ENCODE measurements at regions not wholly inside any gene's neighbourhood (a gene's known extent, or its start where the extent isn't known, plus 50 kb on each side); places are given as distances from the start of the nearest gene placed in this dataset.
"Not testable (repeated sequence)": the region's sequence is repeated elsewhere in the genome, so short reads cannot be mapped to it uniquely, and the experiment has no call there.

- DNase-seq (ENCODE audit: low read depth) = no peak
Observed at GRCh38 chr10:10727812-10728211, 289.9 kb upstream of the CELF2 start.

- DNase-seq (ENCODE audit: low read depth) = no peak
Observed at GRCh38 chr10:10730471-10731043, 287.1 kb upstream of the CELF2 start.

GRCh38 chr10:10731366-10731765 lies 286.3 kb upstream of the CELF2 start:
- no peak for DNase-seq (ENCODE audit: low read depth)

GRCh38 chr10:10734356-10735064 lies 283.2 kb upstream of the CELF2 start:
- DNase-seq (ENCODE audit: low read depth) = no peak

- no peak for DNase-seq (ENCODE audit: low read depth)
Observed at GRCh38 chr10:10745291-10745690, 272.4 kb upstream of the CELF2 start.

GRCh38 chr10:10755490-10755889 lies 262.2 kb upstream of the CELF2 start:
- DNase-seq (ENCODE audit: low read depth) = no peak

- no peak for DNase-seq (ENCODE audit: low read depth)
Observed at GRCh38 chr10:10758306-10758705, 259.4 kb upstream of the CELF2 start.

- not testable (repeated sequence) for DNase-seq (ENCODE audit: low read depth)
Observed at GRCh38 chr10:10759806-10760205, 257.9 kb upstream of the CELF2 start.

GRCh38 chr10:10765017-10765416 lies 252.7 kb upstream of the CELF2 start:
- no peak for DNase-seq (ENCODE audit: low read depth)

- no peak for DNase-seq (ENCODE audit: low read depth)
Observed at GRCh38 chr10:10772411-10772810, 245.3 kb upstream of the CELF2 start.

- no peak for DNase-seq (ENCODE audit: low read depth)
Observed at GRCh38 chr10:10772874-10773508, 244.7 kb upstream of the CELF2 start.

GRCh38 chr10:10774416-10774815 lies 243.3 kb upstream of the CELF2 start:
- no peak for DNase-seq (ENCODE audit: low read depth)

- no peak for DNase-seq (ENCODE audit: low read depth)
Observed at GRCh38 chr10:10776363-10776762, 241.3 kb upstream of the CELF2 start.

GRCh38 chr10:10777279-10777678 lies 240.4 kb upstream of the CELF2 start:
- no peak for DNase-seq (ENCODE audit: low read depth)

- no peak for DNase-seq (ENCODE audit: low read depth)
Observed at GRCh38 chr10:10777723-10778122, 239.9 kb upstream of the CELF2 start.

- no peak for DNase-seq (ENCODE audit: low read depth)
Observed at GRCh38 chr10:10778959-10779358, 238.7 kb upstream of the CELF2 start.

GRCh38 chr10:10779511-10779910 lies 238.2 kb upstream of the CELF2 start:
- no peak for DNase-seq (ENCODE audit: low read depth)

GRCh38 chr10:10780746-10781145 lies 236.9 kb upstream of the CELF2 start:
- no peak for DNase-seq (ENCODE audit: low read depth)

- DNase-seq (ENCODE audit: low read depth) = no peak
Observed at GRCh38 chr10:10782603-10783002, 235.1 kb upstream of the CELF2 start.

- DNase-seq (ENCODE audit: low read depth) = no peak
Observed at GRCh38 chr10:10785627-10786026, 232.0 kb upstream of the CELF2 start.

- DNase-seq (ENCODE audit: low read depth) = no peak
Observed at GRCh38 chr10:10786109-10787090, 231.3 kb upstream of the CELF2 start.

GRCh38 chr10:10787586-10787985 lies 230.1 kb upstream of the CELF2 start:
- no peak for DNase-seq (ENCODE audit: low read depth)

Data from fibroblast of the conjunctiva (primary cell).